HG03521 (cell line): ENCODE measurements at regions not wholly inside any gene's neighbourhood (a gene's known extent, or its start where the extent isn't known, plus 50 kb on each side); places are given as distances from the start of the nearest gene placed in this dataset.

Experiments
- ATAC-seq: cut with Tn5 transposase; IDR thresholded peaks from one replicate; pipeline ENCODE4 v1.9.1; 2021; ENCODE audit warnings: mild to moderate bottlenecking, moderate library complexity; ENCODE audit not compliant: unreplicated experiment

DNA sequence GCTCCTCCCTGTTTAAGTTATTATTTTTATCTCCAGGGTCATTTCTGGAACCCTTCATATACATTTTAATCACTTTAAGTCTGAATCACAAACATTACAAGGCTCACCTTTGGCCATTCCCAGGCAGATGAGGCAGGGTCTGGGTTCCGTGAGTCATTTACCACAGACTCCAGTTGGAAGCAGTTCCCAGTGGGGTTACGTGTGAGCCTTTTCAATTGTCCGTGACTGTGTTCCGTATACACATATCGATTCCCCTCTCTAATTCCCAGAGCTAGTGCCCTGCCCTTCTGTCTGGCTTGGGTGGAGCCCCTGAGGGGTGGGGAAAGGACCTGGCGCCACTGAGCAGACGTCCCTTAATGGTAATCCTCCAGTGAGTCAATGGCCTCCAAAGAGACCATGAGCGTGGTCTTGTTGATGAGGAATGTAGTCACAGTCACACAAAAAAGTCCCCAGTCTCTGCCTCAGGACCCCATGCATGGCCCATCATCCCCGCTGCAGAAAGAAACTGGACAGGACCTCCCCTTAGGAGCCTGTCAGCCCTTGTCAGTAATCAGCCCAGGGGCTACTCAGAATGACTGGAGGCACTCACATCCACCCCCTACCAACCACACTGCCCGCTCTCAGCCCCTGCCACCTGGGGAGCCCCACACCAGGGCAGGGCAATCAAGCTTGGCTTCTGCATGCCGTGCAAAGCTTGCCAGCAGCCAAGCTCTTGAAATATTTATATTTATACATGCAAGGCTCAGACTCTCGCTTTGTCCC is 144.4 kb downstream of the ZIC5 start:
- no peak for ATAC-seq

DNA sequence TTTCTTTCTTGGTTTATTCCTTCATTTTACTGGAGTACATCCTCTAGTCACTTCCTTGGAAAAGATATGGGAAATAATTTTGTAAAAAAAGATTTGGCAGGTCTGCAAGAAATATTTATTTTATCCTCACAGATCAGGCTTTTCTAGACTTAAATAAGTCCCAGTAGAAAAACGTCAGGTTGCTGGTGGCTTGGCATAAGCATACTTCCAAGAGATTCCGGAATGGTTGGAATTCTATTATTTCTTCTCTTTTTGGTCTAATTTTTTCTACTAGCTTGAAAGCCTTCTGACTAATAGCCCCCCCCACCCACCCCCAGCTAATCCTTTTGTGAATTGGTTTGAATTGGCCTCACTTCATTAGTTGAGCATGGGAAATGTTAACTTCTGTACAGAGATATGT is 147.6 kb downstream of the ZIC5 start:
- ATAC-seq: no peak

DNA sequence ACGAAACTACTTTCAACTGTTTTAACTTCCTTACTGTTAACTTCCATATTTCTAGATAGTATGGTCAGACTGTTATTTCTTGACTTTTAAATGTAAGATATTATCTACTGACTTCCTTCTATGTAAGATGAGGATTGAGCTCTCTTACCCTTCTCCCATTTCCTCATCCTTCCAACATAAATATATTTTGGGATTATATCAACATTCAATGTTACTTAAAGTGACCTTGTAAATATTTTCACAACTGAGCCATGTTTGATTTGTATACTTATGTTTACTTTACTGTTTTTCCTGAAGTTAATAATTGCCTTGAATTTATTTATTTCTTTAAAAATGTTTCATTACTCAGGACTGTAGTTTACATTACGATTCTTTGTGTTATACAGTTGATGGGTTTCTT is 148.7 kb downstream of the ZIC5 start:
- no peak for ATAC-seq

DNA sequence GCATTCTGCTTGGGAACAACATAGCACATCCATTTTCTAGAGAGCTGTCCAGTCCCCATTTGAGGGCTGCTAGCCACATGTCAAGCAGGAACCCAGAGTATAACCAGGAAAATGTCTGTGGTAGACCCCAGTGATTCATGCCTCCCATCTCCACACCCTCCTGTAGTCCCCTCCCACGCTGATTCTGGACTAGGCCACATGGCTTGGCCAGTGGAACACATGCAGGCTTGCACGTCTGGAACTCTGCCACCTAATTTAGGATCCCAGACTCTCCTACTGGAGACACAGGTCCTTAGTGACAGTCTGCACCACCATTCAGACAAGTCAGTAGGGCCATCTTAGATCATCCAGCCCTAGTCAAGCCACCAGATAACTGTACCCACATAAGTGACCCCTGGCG is 149.8 kb downstream of the ZIC5 start:
- no peak for ATAC-seq

DNA sequence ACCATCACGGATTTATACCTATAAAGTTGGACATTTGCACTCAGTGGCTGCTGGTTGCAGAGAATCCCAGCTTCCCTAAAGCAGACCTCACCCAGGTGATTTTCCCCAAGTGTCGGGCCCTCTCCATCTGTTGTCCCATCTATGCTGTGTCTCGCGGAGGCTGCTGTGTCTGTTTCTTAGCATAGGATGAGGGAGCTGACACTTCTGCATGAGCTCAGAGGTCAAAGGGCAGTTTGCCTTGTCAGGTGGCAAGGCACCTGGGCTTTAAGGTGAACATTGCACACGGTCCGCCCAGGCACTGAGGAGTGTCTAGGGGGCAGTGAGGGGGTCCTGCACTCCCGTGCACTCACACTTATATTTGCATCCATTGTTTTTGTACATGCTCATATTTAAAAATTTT is 151.6 kb downstream of the ZIC5 start:
- ATAC-seq: no peak

DNA sequence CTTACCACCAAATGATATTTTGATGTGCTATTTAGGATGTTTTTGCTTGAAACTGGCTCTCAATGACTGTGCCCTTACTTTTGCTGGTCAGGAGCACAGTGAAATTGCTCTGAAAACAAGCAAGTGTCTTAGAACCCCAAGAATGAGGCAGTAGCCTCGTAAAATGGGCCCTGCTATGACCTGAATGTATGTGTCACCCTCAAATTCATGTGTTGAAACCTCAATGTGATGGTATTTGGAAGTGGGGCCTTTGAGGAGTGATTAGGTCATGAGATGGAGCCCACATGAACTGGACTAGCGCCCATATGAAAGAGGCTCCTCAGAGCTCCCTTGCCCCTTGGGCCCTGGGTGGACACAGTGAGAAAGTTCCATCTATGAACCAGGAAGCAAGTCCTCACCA is 155.2 kb downstream of the ZIC5 start:
- ATAC-seq: no peak

DNA sequence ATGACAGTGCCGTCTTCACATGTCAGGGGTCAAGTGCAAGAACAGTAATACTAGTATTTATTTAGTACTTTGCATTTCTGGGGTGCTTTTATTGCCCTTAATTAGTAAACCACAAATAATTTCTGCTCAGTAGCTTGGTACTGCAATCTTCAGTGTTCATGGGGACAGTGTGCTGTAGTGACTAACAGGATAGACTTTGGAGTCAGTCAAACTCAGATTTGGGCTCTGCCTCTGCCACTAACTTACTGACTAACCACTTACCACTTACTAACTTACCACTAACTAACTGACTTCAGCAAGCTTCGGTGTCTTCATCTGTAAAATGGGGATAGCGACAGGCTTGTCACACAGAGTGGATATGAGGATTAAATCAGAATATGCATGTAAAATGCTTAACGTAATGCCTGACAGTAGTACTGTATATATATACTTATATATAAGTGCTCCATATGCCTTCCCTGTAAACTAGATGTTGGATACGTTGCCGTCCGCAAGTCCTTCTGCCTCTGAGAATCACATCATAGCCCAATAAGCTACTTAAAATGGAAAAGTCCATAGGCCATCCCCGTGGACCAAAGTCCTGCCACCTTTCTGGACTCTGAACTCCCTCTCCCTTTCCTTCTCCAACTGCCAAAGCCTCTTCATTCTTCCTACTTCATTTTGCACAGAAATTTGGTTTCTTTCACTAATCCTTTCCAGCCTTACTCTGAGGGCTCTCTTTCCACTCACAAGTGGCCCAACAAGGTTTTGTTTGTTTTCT is 158.1 kb downstream of the ZIC5 start:
- no peak for ATAC-seq

DNA sequence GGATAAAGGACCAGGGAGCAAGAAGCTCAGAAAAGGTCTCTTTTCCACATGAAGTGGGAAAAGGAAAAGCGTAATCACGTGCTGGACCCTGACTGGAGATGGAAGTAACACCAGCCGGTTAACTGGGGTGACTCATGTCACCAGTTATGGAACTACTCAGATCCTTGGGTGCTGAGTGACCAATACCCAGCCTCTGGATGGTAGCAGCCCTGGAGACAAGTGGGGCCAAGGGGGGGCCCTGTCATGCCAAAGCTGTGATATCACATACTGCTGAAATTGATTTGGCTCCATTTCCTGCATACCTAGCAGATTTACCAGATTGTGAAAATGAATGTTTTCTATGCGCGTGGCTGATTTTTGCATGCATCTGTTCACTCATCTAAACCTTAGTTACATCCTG is 158.9 kb downstream of the ZIC5 start:
- no peak for ATAC-seq

DNA sequence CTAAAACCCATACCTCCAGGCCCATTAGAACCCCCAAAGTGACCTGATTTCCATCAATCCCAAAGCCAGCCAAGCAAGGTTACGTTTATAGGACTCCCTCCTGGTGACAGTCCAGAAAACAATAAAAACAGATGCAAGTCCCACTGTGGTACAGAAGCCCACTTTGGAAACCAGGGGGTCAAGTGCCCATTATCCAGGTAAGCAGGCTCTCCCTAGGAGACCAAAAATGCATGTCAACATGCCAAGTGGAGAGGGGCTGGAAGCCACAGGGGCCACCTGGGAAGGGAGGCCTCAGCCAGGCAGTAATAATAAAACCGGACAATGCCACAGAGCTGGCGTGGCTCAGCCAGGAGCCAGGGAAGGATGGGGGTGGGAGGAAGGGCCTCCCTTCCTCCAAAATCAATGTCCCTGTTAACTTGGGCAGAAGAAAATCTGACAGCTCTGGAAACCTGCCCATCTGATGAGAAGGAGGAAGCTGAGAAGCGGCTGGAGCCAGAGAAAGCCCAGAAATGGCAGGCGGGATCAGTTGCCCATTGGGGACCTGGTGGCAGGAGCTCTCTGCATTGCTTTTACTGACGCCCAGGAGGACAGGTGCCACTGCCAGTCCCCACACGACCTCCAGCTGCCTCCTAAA is 160.4 kb downstream of the ZIC5 start:
- no peak for ATAC-seq

DNA sequence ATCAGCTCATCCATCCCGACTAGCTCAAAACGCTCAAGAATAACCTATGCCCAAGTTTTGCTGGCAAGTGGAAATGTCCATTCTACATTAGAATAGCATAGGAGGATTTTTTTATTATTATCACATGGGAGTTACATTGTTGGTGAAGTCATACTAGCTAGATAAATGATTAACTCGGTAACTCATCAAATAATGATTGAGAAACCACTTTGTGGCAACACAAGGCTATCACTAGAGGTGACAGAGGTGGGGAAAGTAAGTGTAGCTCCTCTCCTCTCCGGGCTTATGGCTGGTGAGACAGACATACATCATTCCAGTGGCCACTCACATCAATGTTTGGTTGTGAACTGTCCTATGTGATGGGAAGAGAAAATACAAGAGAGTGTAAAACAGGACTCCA is 161.6 kb downstream of the ZIC5 start:
- no peak for ATAC-seq

DNA sequence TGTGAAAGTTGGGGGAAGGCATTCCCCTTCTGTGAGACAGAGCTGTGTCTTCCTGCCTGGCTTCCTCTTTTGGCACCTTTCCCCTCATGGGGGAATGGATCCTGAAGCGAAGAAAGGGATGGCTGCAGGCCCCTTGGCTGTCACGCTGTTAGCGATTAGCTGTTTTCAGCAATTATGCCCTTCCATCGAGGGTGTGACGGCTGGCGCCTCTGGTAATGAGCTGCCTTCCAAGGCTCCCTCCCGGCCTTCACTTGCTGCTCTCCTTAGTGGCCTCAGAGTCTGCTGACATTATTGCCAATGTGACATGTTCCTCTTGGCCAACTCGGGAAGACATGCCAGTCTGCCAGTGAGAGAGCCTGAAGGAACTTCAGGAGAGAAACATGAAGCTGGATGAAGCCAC is 162.1 kb downstream of the ZIC5 start:
- ATAC-seq: no peak

DNA sequence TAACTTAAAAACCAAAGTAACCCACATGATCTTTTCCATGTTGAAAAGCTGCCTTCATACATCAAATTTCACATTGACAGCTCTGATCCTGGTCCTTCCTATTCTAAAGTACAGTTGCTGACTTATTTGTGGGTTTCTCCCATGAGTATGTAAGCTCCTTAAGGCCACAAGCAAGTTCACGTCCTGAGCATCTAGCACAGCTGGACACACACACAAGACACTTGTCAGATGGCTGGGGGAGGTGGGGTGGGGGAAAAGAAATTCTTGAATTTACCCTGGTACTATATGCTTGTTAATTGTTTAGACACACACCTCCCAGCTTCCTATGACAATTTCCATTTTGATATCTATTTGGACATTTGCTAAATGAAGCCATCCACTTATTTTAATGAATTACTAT is 162.8 kb downstream of the ZIC5 start:
- no peak for ATAC-seq

DNA sequence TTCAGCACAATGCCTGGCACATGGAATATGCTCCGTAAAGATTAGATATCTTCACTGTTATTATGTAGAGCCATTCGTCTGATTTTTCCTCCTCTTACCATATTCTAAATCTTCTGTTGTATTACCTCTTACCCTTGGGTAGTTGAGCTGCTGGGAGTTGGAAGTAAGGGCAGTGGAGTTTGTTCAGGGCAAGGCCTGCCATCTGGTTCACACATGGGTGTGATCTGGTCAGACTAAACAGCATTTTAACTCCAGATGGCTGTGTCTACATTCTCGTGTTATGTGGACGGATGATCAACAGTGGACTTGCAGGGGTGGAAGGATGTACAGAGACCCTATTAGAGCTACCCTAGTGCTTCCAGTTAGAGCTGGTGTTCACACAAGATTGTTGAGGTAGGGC is 164.9 kb downstream of the ZIC5 start:
- no peak for ATAC-seq

DNA sequence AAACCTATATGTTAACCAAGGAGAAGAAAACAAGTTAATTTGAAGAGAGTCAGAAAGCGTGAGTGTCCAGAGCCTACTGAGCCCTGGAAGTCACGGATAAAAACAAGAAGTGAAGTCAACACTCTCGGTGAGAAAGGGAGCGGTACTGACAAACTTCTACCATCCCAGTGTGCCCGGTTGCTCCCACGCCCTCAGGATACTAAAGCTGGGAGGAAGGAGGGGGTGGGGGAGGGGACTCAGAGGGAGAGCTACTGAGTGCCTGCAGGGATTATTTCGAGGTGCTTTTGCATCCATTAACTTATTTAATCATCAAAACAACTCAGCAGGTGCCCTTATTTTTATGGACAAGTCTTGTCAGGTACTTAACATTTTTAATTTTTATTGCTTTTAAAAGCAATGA is 166.2 kb downstream of the ZIC5 start:
- ATAC-seq: no peak

DNA sequence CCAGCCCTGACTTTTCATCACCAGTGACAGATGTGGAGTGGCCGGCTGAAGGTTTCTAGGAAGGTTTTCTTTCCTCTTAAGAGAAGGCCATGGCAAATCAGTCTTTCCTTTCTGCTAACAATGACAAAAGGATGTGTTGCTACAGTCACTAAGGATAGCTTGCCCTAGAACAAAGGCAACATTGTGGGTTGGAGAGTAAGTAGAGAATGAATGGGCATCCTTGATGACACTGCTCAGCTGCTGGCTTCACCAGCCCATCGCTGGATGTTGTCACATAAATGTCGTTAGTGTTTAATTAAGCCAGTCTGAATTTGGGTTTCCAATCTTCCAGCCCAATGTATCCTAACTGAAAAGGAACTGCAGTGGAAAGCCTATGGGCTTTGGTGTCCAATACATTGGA is 168.4 kb downstream of the ZIC5 start:
- no peak for ATAC-seq

DNA sequence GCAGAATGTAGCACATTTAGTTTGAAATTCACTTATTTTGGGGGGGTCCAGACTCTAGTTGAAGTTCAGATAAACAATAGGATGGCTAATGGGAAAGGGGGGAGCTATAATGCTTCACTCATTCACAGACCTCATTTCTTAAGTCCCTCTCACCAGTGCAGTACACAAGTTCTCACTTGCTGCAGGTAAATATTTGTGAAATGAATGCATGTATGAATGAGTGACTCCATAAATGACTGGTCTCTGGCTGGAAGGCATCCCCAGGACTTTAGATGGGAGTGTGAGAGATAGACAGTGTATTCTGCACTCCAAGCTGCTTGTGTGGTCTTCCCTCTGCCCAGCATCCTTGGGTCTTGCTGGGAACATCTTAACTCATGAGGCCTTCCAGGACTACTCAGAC is 169.2 kb downstream of the ZIC5 start:
- ATAC-seq: no peak

DNA sequence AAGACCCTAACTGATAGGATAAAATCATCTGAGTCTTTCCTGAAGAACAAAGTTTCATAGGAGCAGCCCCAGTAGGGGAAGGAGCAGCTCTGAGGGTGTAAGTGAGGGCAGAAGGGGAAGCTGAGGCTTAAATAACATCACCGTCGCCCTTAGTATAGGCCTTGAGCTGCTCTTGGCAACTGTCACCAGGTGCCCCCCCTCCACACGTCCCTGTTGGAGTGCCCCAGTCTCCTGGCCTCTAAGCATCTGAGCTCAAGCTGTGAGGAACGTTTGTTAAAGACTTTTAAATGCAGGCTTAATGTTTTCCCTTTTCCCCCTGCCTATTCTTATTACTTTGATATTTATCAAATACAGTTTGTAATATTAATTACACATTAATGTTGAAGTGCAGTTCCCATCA is 170.6 kb downstream of the ZIC5 start:
- ATAC-seq: no peak

DNA sequence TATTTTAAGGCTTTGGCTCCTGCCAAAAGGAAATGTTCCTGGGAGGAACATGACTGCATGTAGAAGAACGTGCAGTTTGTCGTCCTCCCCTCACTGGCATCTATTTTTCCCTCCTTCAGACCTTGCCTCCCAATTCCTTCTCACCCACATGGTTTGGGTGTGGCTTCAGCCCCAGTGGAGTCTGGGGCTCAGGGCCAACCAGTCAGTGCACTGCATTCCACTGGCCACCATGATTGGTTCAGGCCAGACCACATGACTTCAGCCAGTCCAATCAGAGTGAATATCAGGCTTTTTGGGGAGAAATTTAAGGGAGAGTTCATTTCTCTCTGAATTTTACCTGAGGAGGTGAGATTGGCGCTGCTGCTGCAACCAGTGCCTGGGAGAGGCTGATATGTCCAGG is 171.6 kb downstream of the ZIC5 start:
- ATAC-seq: no peak

DNA sequence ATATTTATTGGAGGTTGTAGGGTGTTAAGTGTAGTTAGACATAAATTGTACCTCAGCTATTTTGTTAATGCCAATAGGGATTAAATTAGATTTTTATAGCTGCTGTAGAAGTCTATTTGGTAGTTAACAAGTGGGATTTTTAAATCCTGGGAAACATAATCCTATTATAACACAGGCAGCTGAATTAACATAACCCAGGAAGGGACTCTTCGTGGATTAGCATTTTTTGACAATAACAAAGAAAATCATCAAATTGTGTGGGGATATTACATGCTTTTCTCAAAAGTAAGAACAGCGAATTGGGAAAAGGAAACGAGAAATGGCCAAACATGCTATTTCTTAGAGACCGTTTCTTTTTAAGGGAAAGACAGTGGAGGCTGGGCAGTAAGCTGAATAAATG is 172.8 kb downstream of the ZIC5 start:
- no peak for ATAC-seq

DNA sequence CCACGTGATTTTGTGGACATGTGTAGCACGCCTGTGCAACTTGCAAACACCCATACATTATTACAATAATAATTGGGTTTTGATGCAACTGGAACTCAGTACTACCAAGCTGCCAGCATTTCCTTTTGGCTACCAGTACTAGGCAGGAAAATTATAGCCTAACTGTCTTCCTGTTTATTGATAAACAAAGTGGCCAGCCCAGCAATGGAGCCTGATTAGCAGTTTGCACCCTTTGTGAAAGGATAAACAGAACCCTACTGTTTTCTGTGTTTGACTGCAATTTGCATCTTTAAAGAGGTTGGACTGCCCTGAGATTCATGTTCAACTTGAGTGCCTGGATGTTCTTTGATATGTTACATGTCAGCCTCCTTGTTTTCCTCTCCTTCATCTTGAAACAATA is 173.9 kb downstream of the ZIC5 start:
- ATAC-seq: no peak

DNA sequence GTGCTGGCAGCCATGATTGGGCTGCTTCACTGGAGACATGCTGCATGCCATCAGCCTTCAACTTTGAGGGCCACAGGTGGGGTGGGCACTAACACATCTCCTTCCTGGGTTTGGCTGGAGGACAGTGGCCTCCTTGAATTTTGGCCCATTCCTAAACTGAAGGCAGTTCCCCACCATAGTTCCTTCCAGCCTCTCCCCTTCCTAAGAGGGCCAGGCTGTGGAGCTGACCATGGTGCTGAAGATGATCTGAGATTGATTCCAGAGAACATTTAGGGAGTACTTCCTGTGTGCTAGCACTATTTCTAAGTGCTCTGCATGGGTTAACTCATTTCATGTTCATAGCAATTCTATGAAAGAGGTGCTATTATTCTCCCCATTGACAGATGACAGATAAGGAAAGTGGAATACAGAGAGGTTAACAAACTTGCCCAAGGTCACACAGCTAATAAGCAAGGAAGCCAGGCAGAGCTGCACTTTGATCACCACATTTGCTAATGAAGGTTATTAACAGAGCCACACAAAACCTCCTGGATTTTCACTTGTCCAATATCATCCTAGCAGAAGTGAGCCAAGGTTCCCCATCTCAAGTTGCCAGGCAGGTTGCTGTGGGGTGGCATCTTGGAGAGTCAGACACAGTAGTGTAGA is 175.3 kb downstream of the ZIC5 start:
- ATAC-seq: no peak
